ENCODE measurements at regions not wholly inside any gene's neighbourhood (a gene's known extent, or its start where the extent isn't known, plus 50 kb on each side); places are given as distances from the start of the nearest gene placed in this dataset.

DNA sequence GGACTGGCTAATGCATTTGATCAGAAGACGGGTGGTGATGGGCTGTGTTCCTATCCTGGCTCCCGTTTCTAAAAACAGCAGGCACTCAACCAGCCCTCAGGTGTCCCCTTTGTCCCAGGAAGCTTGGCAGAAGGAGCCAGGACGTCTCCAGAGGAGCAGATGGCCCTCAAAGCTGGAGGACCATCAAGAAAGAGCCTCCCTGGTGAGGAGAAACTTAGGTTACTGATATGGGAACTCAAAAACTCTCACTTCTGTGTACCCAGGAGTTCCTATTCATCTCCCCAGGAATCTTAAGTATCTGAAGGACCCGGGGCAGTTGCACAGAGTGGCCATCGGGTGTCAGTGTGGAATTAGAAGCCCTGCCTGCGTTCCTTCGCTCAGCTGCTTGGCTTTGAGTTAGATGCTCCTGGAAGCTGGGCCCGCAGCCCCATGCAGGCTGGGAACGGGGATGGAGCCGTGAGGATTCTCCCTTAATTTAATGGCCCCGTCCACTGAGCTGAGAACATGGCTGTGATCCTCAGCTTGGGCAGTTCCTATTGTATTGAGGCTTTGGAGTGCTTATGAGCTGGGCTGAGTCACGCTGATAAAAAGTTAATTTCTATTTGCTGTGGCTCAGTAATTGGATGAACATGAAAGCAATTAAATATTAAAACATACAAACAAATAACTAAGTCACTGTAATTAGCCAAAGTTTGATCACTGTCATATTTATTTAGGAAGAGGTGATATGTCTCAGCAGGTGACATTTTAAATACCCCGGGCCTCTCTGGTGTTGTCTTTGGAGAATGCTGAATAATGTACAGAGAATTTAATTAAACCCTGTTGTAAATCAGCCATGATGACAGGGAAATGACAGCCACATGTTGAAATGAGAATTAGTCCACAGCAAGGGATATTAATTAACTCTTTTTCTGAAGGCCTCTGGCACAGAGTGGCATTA is 402.1 kb downstream of the SEC14L1 start (continued):
- TF ChIP-seq, protein P1, sequence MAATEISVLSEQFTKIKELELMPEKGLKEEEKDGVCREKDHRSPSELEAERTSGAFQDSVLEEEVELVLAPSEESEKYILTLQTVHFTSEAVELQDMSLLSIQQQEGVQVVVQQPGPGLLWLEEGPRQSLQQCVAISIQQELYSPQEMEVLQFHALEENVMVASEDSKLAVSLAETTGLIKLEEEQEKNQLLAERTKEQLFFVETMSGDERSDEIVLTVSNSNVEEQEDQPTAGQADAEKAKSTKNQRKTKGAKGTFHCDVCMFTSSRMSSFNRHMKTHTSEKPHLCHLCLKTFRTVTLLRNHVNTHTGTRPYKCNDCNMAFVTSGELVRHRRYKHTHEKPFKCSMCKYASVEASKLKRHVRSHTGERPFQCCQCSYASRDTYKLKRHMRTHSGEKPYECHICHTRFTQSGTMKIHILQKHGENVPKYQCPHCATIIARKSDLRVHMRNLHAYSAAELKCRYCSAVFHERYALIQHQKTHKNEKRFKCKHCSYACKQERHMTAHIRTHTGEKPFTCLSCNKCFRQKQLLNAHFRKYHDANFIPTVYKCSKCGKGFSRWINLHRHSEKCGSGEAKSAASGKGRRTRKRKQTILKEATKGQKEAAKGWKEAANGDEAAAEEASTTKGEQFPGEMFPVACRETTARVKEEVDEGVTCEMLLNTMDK (IDR thresholded peaks at IDR 0.05; ENCODE audit: borderline replicate concordance, insufficient read depth, low read depth, low read length, poor library complexity, severe bottlenecking): no peak
- TF ChIP-seq JUND (IDR thresholded peaks at IDR 0.05; ENCODE audit: borderline replicate concordance, low read depth, low read length) (peak; percentile 14; the same call in 1 of the 2 replicates), JUND (tag; IDR thresholded peaks at IDR 0.05; ENCODE audit: borderline replicate concordance, low read depth, low read length) (no peak; the same call in 2 of the 3 replicates), RBM14 (IDR thresholded peaks at IDR 0.05; ENCODE audit: borderline replicate concordance, insufficient read depth, low read depth, low read length) (no peak), NR2F6 (CRISPR knock-in tag; IDR thresholded peaks at IDR 0.05) (no peak), KLF1 (tag; IDR thresholded peaks at IDR 0.05) (no peak), ZNF274 (IDR thresholded peaks at IDR 0.05; ENCODE audit: borderline replicate concordance, low read depth, low read length) (no peak), POLR2G (IDR thresholded peaks at IDR 0.05; ENCODE audit: low read depth, low read length) (no peak), ESRRA (IDR thresholded peaks at IDR 0.05; ENCODE audit: borderline replicate concordance, low read depth) (no peak), KDM5B (IDR thresholded peaks at IDR 0.05; ENCODE audit: insufficient replicate concordance, low read depth, low read length) (no peak), SMARCA5 (IDR thresholded peaks at IDR 0.05) (no peak), ETV1 (tag; conservative IDR thresholded peaks at IDR 0.05; ENCODE audit: low read depth) (no peak)
- TF ChIP-seq, protein P2, sequence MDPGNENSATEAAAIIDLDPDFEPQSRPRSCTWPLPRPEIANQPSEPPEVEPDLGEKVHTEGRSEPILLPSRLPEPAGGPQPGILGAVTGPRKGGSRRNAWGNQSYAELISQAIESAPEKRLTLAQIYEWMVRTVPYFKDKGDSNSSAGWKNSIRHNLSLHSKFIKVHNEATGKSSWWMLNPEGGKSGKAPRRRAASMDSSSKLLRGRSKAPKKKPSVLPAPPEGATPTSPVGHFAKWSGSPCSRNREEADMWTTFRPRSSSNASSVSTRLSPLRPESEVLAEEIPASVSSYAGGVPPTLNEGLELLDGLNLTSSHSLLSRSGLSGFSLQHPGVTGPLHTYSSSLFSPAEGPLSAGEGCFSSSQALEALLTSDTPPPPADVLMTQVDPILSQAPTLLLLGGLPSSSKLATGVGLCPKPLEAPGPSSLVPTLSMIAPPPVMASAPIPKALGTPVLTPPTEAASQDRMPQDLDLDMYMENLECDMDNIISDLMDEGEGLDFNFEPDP (CRISPR knock-in tag; IDR thresholded peaks at IDR 0.05): no peak
- TF ChIP-seq, protein P3, sequence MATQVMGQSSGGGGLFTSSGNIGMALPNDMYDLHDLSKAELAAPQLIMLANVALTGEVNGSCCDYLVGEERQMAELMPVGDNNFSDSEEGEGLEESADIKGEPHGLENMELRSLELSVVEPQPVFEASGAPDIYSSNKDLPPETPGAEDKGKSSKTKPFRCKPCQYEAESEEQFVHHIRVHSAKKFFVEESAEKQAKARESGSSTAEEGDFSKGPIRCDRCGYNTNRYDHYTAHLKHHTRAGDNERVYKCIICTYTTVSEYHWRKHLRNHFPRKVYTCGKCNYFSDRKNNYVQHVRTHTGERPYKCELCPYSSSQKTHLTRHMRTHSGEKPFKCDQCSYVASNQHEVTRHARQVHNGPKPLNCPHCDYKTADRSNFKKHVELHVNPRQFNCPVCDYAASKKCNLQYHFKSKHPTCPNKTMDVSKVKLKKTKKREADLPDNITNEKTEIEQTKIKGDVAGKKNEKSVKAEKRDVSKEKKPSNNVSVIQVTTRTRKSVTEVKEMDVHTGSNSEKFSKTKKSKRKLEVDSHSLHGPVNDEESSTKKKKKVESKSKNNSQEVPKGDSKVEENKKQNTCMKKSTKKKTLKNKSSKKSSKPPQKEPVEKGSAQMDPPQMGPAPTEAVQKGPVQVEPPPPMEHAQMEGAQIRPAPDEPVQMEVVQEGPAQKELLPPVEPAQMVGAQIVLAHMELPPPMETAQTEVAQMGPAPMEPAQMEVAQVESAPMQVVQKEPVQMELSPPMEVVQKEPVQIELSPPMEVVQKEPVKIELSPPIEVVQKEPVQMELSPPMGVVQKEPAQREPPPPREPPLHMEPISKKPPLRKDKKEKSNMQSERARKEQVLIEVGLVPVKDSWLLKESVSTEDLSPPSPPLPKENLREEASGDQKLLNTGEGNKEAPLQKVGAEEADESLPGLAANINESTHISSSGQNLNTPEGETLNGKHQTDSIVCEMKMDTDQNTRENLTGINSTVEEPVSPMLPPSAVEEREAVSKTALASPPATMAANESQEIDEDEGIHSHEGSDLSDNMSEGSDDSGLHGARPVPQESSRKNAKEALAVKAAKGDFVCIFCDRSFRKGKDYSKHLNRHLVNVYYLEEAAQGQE (IDR thresholded peaks at IDR 0.05; ENCODE audit: borderline replicate concordance): peak; percentile 72
- TF ChIP-seq, protein P3 (CRISPR knock-in tag; IDR thresholded peaks at IDR 0.05; ENCODE audit: low read depth): no peak
